ENCODE measurements at regions not wholly inside any gene's neighbourhood (a gene's known extent, or its start where the extent isn't known, plus 50 kb on each side); places are given as distances from the start of the nearest gene placed in this dataset.
A peak's percentile ranks its signal among the peaks of the same experiment; 100 is the strongest.

- no peak for DNase-seq
- H3K4me1 Mint-ChIP-seq = peaks cover 27% of the 10 kb centered on the region
- H3K27me3 Mint-ChIP-seq = no peaks in the 10 kb centered on the region
- H3K4me3 Mint-ChIP-seq = no peak overlapping the region
- no peaks in the 10 kb centered on the region for H3K9me3 Mint-ChIP-seq
- peaks cover 18% of the 10 kb centered on the region for H3K36me3 Mint-ChIP-seq (ENCODE audit: low read depth)
- peak overlapping the region; percentile 45 for H3K27ac Mint-ChIP-seq
- intact Hi-C loops (cut with micrococcal nuclease) = loop anchor here (10.0 kb wide), 2 partner anchors 264 to 474 kb away; no protein-coding TSS in a partner anchor
Observed at GRCh38 chr12:124451016-124451415, 116.4 kb downstream of the NCOR2 start.

- no peaks in the 10 kb centered on the region for H3K27me3 Mint-ChIP-seq
- peaks cover 18% of the 10 kb centered on the region for H3K36me3 Mint-ChIP-seq (ENCODE audit: low read depth)
- H3K4me3 Mint-ChIP-seq = no peak overlapping the region
- no peak overlapping the region for H3K27ac Mint-ChIP-seq
- H3K9me3 Mint-ChIP-seq = no peaks in the 10 kb centered on the region
- intact Hi-C loops (cut with micrococcal nuclease) = loop anchor here (10.0 kb wide), 2 partner anchors 264 to 474 kb away; no protein-coding TSS in a partner anchor
- H3K4me1 Mint-ChIP-seq = peaks cover 24% of the 10 kb centered on the region
- no peak for DNase-seq
Observed at GRCh38 chr12:124450376-124450750, 117.0 kb downstream of the NCOR2 start.

GRCh38 chr12:124449623-124450375 is 117.6 kb downstream of the NCOR2 start:
- H3K4me3 Mint-ChIP-seq = no peak overlapping the region
- peaks cover 20% of the 10 kb centered on the region for H3K4me1 Mint-ChIP-seq
- H3K36me3 Mint-ChIP-seq (ENCODE audit: low read depth) = peaks cover 15% of the 10 kb centered on the region
- H3K27ac Mint-ChIP-seq = no peak overlapping the region
- no peaks in the 10 kb centered on the region for H3K9me3 Mint-ChIP-seq
- intact Hi-C loops (cut with micrococcal nuclease) = loop anchor here (10.0 kb wide), 2 partner anchors 265 to 475 kb away; no protein-coding TSS in a partner anchor
- DNase-seq = no peak
- no peaks in the 10 kb centered on the region for H3K27me3 Mint-ChIP-seq

GRCh38 chr12:124448955-124449622 is 118.3 kb downstream of the NCOR2 start:
- intact Hi-C loops (cut with micrococcal nuclease) = no loop called here
- no peak overlapping the region for H3K27ac Mint-ChIP-seq

GRCh38 chr12:124448241-124448954 is 119.0 kb downstream of the NCOR2 start:
- Mint-ChIP-seq H3K4me3 (no peak overlapping the region), H3K27me3 (no peaks in the 10 kb centered on the region), H3K4me1 (peaks cover 11% of the 10 kb centered on the region), H3K27ac (no peak overlapping the region), H3K9me3 (no peaks in the 10 kb centered on the region), H3K36me3 (ENCODE audit: low read depth) (peaks cover 18% of the 10 kb centered on the region)
- intact Hi-C loops (cut with micrococcal nuclease) = no loop called here
- no peak for DNase-seq

More at GRCh38 chr12:124448955-124449622, 118.3 kb downstream of the NCOR2 start:
- Mint-ChIP-seq H3K9me3 (no peaks in the 10 kb centered on the region), H3K4me1 (peaks cover 15% of the 10 kb centered on the region), H3K27me3 (no peaks in the 10 kb centered on the region), H3K36me3 (ENCODE audit: low read depth) (peaks cover 15% of the 10 kb centered on the region), H3K4me3 (no peak overlapping the region)
- DNase-seq = no peak

GRCh38 chr12:124446364-124446763 is 121.0 kb downstream of the NCOR2 start:
- intact Hi-C loops (cut with micrococcal nuclease) = no loop called here
- no peaks in the 10 kb centered on the region for H3K9me3 Mint-ChIP-seq
- H3K27me3 Mint-ChIP-seq = no peaks in the 10 kb centered on the region
- peaks cover 7% of the 10 kb centered on the region for H3K4me1 Mint-ChIP-seq
- H3K4me3 Mint-ChIP-seq = no peak overlapping the region
- no peak for DNase-seq
- H3K36me3 Mint-ChIP-seq (ENCODE audit: low read depth) = peaks cover 23% of the 10 kb centered on the region
- peak overlapping the region; percentile 2 for H3K27ac Mint-ChIP-seq

- H3K4me3 Mint-ChIP-seq = no peak overlapping the region
- no peak for DNase-seq
- peaks cover 4% of the 10 kb centered on the region for H3K4me1 Mint-ChIP-seq
- H3K27me3 Mint-ChIP-seq = no peaks in the 10 kb centered on the region
- intact Hi-C loops (cut with micrococcal nuclease) = no loop called here
- H3K9me3 Mint-ChIP-seq = no peaks in the 10 kb centered on the region
- peaks cover 28% of the 10 kb centered on the region for H3K36me3 Mint-ChIP-seq (ENCODE audit: low read depth)
- no peak overlapping the region for H3K27ac Mint-ChIP-seq
Observed at GRCh38 chr12:124445826-124446225, 121.6 kb downstream of the NCOR2 start.

GRCh38 chr12:124445121-124445718 is 122.2 kb downstream of the NCOR2 start:
- Mint-ChIP-seq H3K9me3 (no peaks in the 10 kb centered on the region), H3K4me3 (no peak overlapping the region), H3K27me3 (no peaks in the 10 kb centered on the region), H3K36me3 (ENCODE audit: low read depth) (peaks cover 24% of the 10 kb centered on the region), H3K27ac (no peak overlapping the region), H3K4me1 (peaks cover 4% of the 10 kb centered on the region)
- intact Hi-C loops (cut with micrococcal nuclease) = no loop called here
- DNase-seq = no peak

- H3K4me3 Mint-ChIP-seq = no peak overlapping the region
- H3K9me3 Mint-ChIP-seq = no peaks in the 10 kb centered on the region
- DNase-seq = no peak
- H3K27ac Mint-ChIP-seq = peak overlapping the region; percentile 43
- intact Hi-C loops (cut with micrococcal nuclease) = no loop called here
- H3K27me3 Mint-ChIP-seq = no peaks in the 10 kb centered on the region
- H3K4me1 Mint-ChIP-seq = peaks cover 4% of the 10 kb centered on the region
- peaks cover 22% of the 10 kb centered on the region for H3K36me3 Mint-ChIP-seq (ENCODE audit: low read depth)
Observed at GRCh38 chr12:124443931-124444712, 123.3 kb downstream of the NCOR2 start.

GRCh38 chr12:124442772-124443445 is 124.5 kb downstream of the NCOR2 start:
- H3K9me3 Mint-ChIP-seq = no peaks in the 10 kb centered on the region
- H3K27me3 Mint-ChIP-seq = no peaks in the 10 kb centered on the region
- DNase-seq = no peak
- H3K27ac Mint-ChIP-seq = no peak overlapping the region
- intact Hi-C loops (cut with micrococcal nuclease) = no loop called here
- H3K4me3 Mint-ChIP-seq = no peak overlapping the region
- H3K4me1 Mint-ChIP-seq = peaks cover 4% of the 10 kb centered on the region
- peaks cover 17% of the 10 kb centered on the region for H3K36me3 Mint-ChIP-seq (ENCODE audit: low read depth)

GRCh38 chr12:124442281-124442680 is 125.1 kb downstream of the NCOR2 start:
- DNase-seq = no peak
- peaks cover 20% of the 10 kb centered on the region for H3K36me3 Mint-ChIP-seq (ENCODE audit: low read depth)
- no peaks in the 10 kb centered on the region for H3K27me3 Mint-ChIP-seq
- H3K9me3 Mint-ChIP-seq = no peaks in the 10 kb centered on the region
- no peak overlapping the region for H3K27ac Mint-ChIP-seq
- intact Hi-C loops (cut with micrococcal nuclease) = no loop called here
- H3K4me1 Mint-ChIP-seq = peaks cover 4% of the 10 kb centered on the region
- H3K4me3 Mint-ChIP-seq = no peak overlapping the region

- Mint-ChIP-seq H3K4me1 (peaks cover 4% of the 10 kb centered on the region), H3K9me3 (no peaks in the 10 kb centered on the region), H3K27me3 (no peaks in the 10 kb centered on the region), H3K4me3 (no peak overlapping the region), H3K36me3 (ENCODE audit: low read depth) (peaks cover 20% of the 10 kb centered on the region), H3K27ac (no peak overlapping the region)
- intact Hi-C loops (cut with micrococcal nuclease) = no loop called here
- no peak for DNase-seq
Observed at GRCh38 chr12:124441443-124442194, 125.8 kb downstream of the NCOR2 start.

Data from activated CD4-positive, alpha-beta T cell treated with anti-CD3 and anti-CD28 coated beads, Interleukin-2, amount 10 ng/mL, durations not matched to agents 24 days and 14 days (primary cell).